K562 (cell line): ENCODE measurements at regions not wholly inside any gene's neighbourhood (a gene's known extent, or its start where the extent isn't known, plus 50 kb on each side); places are given as distances from the start of the nearest gene placed in this dataset.
A peak's percentile ranks its signal among the peaks of the same experiment; 100 is the strongest.

ENCODE experiments used
- ATF7 ChIP-seq: fragments of 450-650 bp; IDR thresholded peaks from 2 replicates; pipeline ENCODE4 v1.7.1; 2014; ENCODE audit warnings: mild to moderate bottlenecking, moderate library complexity
- BRCA1 ChIP-seq, 2 experiments: fragments of 450-650 bp in 1 of 2; sonication (generic) in 1 of 2; formaldehyde crosslinking in 1 of 2; IDR thresholded peaks; 2 replicates each; pipeline versions ENCODE4 v1.5.0 to v1.6.1; 2017 to 2020; ENCODE audit warnings: mild to moderate bottlenecking in 1 of 2, missing genetic modification reagents in 1 of 2
- CBFB ChIP-seq: sonication (generic); formaldehyde crosslinking; IDR thresholded peaks from 2 replicates; pipeline ENCODE4 v1.4.0; 2020; ENCODE audit warnings: mild to moderate bottlenecking, missing genetic modification reagents
- CBX5 ChIP-seq: IDR thresholded peaks from 2 replicates; pipeline ENCODE4 v1.6.1; 2014; ENCODE audit warnings: low read depth, borderline replicate concordance
- CUX1 ChIP-seq: fragments of 200-800 bp; sonication (Bioruptor generic); IDR thresholded peaks from 2 replicates; pipeline ENCODE4 v1.6.1; 2016; ENCODE audit warnings: missing genetic modification characterization, missing compliant biosample characterization
- ESRRB ChIP-seq: fragments of 250-450 bp; sonication (Bioruptor Pico); IDR thresholded peaks from 2 replicates; pipeline ENCODE4 v1.5.0; 2020; ENCODE audit warnings: mild to moderate bottlenecking, moderate library complexity, borderline replicate concordance
- HBP1 ChIP-seq: fragments of 450-650 bp; formaldehyde crosslinking; IDR thresholded peaks from 2 replicates; pipeline ENCODE4 v1.4.0; 2022; ENCODE audit warnings: missing genetic modification characterization
- HMBOX1 ChIP-seq: sonication (generic); IDR thresholded peaks from 2 replicates; pipeline ENCODE4 v1.6.1; 2016
- MCM5 ChIP-seq: fragments of 450-650 bp; IDR thresholded peaks from 2 replicates; pipeline ENCODE4 v1.6.1; 2016; ENCODE audit warnings: low read depth
- NR2C1 ChIP-seq, 2 experiments: fragments of 450-650 bp; IDR thresholded peaks; 2 replicates each; pipeline ENCODE4 v1.6.1; 2017; ENCODE audit warnings: mild to moderate bottlenecking in 2 of 2, antibody characterized with exemption in 1 of 2, inconsistent platforms in 1 of 2, missing compliant biosample characterization in 1 of 2, missing genetic modification characterization in 1 of 2
- PHF8 ChIP-seq: fragments of 200-600 bp; sonication (generic); IDR thresholded peaks from 2 replicates; pipeline ENCODE4 v1.6.1; 2012; ENCODE audit warnings: mixed run types, mild to moderate bottlenecking, inconsistent platforms, low read length, moderate library complexity, borderline replicate concordance
- RBFOX2 ChIP-seq: fragments of 200-400 bp; formaldehyde crosslinking; IDR thresholded peaks from 2 replicates; pipeline ENCODE4 v1.6.1; 2017; ENCODE audit warnings: low read depth, mild to moderate bottlenecking, low read length, moderate library complexity
- TBL1XR1 ChIP-seq, 2 experiments: IDR thresholded peaks; 2 replicates each; pipeline ENCODE4 v1.6.1; 2012; ENCODE audit warnings: improper control_type of control experiment in 2 of 2, low read length in 2 of 2, mild to moderate bottlenecking in 1 of 2
- TFAM ChIP-seq: fragments of 250-450 bp; sonication (Bioruptor Pico); conservative IDR thresholded peaks from 2 replicates; pipeline ENCODE4 v1.5.0; 2021; ENCODE audit warnings: mild to moderate bottlenecking, moderate library complexity
- THRB ChIP-seq: fragments of 450-650 bp; formaldehyde crosslinking; conservative IDR thresholded peaks from 2 replicates; pipeline ENCODE4 v1.4.0; 2022; ENCODE audit warnings: mild to moderate bottlenecking, missing genetic modification characterization
- ZNF12 ChIP-seq: sonication (generic); formaldehyde crosslinking; IDR thresholded peaks from 2 replicates; pipeline ENCODE4 v1.4.0; 2020; ENCODE audit warnings: mild to moderate bottlenecking, missing genetic modification reagents
- ZNF311 ChIP-seq: fragments of 250-450 bp; sonication (Bioruptor Pico); IDR thresholded peaks from 2 replicates; pipeline ENCODE4 v1.4.0; 2020; ENCODE audit warnings: mild to moderate bottlenecking, moderate library complexity
- ZNF780A ChIP-seq: fragments of 250-450 bp; sonication (Bioruptor Pico); IDR thresholded peaks from 2 replicates; pipeline ENCODE4 v1.5.0; 2021; ENCODE audit warnings: mild to moderate bottlenecking

- TF ChIP-seq TFAM (CRISPR knock-in tag) = no peak
- no peak; the same call in 1 of the 2 replicates for TF ChIP-seq ZNF12 (CRISPR knock-in tag)
- TF ChIP-seq ZNF780A (CRISPR knock-in tag) = no peak
- TF ChIP-seq NR2C1 (IDR thresholded peaks at IDR 0.05) = peak; percentile 37; the same call in 1 of the 2 replicates
- peak; percentile 79 for TF ChIP-seq NR2C1 (tag; IDR thresholded peaks at IDR 0.05)
- TF ChIP-seq PHF8 = no peak
- peak; percentile 93 for TF ChIP-seq ATF7
- no peak for TF ChIP-seq CUX1 (CRISPR knock-in tag)
- peak; percentile 38; the same call in 1 of the 2 replicates for TF ChIP-seq HMBOX1
- TF ChIP-seq THRB (CRISPR knock-in tag) = no peak
- TF ChIP-seq RBFOX2 = peak; percentile 58
- TF ChIP-seq BRCA1 (IDR thresholded peaks at IDR 0.05) = no peak
- no peak for TF ChIP-seq BRCA1 (CRISPR knock-in tag; IDR thresholded peaks at IDR 0.05)
- no peak for TF ChIP-seq MCM5
- peak; percentile 55; the same call in 1 of the 2 replicates for TF ChIP-seq CBX5
- no peak for TF ChIP-seq ESRRB (CRISPR knock-in tag)
- 0 out of 2 replicates have a peak, but pooled peaks have one; percentile 46 for TF ChIP-seq ZNF311 (CRISPR knock-in tag)
- peak; percentile 96 to 97; a peak in 3 of 4 replicates for TF ChIP-seq TBL1XR1 (IDR thresholded peaks at IDR 0.05; ENCODE audit: low read length in 2 of 2)
- 0 out of 2 replicates have a peak, but pooled peaks have one; percentile 6 for TF ChIP-seq HBP1 (CRISPR knock-in tag)
- no peak for TF ChIP-seq CBFB (CRISPR knock-in tag)
These were observed 65.8 kb upstream of the PRKAR2B start (continued) for GRCh38 chr7:106978425-106979420.
